Nephron progenitor cell (in vitro differentiated cells): ENCODE measurements at regions not wholly inside any gene's neighbourhood (a gene's known extent, or its start where the extent isn't known, plus 50 kb on each side); places are given as distances from the start of the nearest gene placed in this dataset.

ENCODE experiments used
- DNase-seq: peaks from one replicate; pipeline ENCODE4 v3.0.0; 2021
- H3K27ac Mint-ChIP-seq: 2 replicates; pipeline ENCODE4 v1.8.0; 2021; ENCODE audit warnings: mild to moderate bottlenecking, moderate library complexity, mixed read lengths
- H3K27me3 Mint-ChIP-seq: 2 replicates; pipeline ENCODE4 v1.8.0; 2021; ENCODE audit warnings: mild to moderate bottlenecking, low read depth, mixed read lengths; ENCODE audit not compliant: poor library complexity
- H3K36me3 Mint-ChIP-seq: 2 replicates; pipeline ENCODE4 v1.8.0; 2021; ENCODE audit warnings: low read depth, mixed read lengths
- H3K4me1 Mint-ChIP-seq: 2 replicates; pipeline ENCODE4 v1.8.0; 2021; ENCODE audit warnings: mixed read lengths
- H3K4me3 Mint-ChIP-seq: 2 replicates; pipeline ENCODE4 v1.8.0; 2021; ENCODE audit warnings: mild to moderate bottlenecking, moderate library complexity, mixed read lengths
- H3K9me3 Mint-ChIP-seq: 2 replicates; pipeline ENCODE4 v1.8.0; 2021; ENCODE audit warnings: mild to moderate bottlenecking, moderate library complexity, mixed read lengths
- TF ChIP-seq, protein P1 (sequence below): fragments of 200-600 bp; sonication (generic); IDR thresholded peaks from 2 replicates; pipeline ENCODE4 v1.5.0; 2021; ENCODE audit warnings: antibody characterized with exemption

DNA sequence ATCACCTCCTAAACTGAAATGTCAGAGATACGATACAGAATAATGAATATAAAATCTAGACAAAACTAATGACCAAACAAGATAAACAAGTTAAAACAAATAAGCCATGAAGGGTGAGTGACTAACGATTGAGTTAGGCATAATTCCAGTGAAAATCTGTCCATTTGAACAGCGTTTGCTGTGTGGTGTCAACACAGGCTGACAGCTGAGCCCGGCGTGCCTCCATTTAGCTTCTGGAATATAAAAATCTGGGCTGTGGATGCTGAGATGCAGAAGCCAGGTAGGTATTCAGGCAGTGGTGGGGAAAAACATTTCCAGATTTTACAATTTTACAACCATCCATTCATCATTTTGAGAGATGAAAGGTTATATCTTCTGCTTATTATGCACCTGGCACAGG, 2041.4 kb upstream of the CELF4 start:
- no peak overlapping the region for H3K4me3 Mint-ChIP-seq
- H3K27ac Mint-ChIP-seq = no peak overlapping the region
- DNase-seq = no peak
- TF ChIP-seq, protein P1, sequence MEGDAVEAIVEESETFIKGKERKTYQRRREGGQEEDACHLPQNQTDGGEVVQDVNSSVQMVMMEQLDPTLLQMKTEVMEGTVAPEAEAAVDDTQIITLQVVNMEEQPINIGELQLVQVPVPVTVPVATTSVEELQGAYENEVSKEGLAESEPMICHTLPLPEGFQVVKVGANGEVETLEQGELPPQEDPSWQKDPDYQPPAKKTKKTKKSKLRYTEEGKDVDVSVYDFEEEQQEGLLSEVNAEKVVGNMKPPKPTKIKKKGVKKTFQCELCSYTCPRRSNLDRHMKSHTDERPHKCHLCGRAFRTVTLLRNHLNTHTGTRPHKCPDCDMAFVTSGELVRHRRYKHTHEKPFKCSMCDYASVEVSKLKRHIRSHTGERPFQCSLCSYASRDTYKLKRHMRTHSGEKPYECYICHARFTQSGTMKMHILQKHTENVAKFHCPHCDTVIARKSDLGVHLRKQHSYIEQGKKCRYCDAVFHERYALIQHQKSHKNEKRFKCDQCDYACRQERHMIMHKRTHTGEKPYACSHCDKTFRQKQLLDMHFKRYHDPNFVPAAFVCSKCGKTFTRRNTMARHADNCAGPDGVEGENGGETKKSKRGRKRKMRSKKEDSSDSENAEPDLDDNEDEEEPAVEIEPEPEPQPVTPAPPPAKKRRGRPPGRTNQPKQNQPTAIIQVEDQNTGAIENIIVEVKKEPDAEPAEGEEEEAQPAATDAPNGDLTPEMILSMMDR = no peak
- H3K36me3 Mint-ChIP-seq = no peaks in the 10 kb centered on the region
- H3K9me3 Mint-ChIP-seq = no peaks in the 10 kb centered on the region
- H3K27me3 Mint-ChIP-seq = no peaks in the 10 kb centered on the region
- peaks cover 40% of the 10 kb centered on the region for H3K4me1 Mint-ChIP-seq

DNA sequence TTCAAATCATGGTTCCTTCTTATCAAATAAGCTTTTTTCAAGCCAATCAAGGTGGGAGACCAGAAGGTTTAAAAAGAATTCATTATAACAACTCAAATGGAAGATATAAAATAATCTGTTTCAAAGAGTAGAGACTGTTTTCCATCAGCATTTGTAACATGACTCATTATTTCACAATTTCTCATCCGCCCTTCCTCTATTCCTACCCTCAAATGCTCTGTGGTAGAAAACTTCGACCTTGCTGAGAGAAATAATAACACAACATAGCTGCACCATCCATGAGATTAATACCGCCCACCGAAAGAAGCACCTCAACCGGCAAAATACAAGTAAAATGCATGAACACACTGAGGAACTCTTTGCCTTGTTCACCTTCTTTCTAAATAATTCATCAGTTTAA, 2039.2 kb upstream of the CELF4 start:
- Mint-ChIP-seq H3K9me3 (no peaks in the 10 kb centered on the region), H3K4me3 (no peak overlapping the region), H3K27ac (no peak overlapping the region), H3K27me3 (no peaks in the 10 kb centered on the region), H3K4me1 (peaks cover 33% of the 10 kb centered on the region), H3K36me3 (peaks cover 3% of the 10 kb centered on the region)
- DNase-seq = no peak
- TF ChIP-seq, protein P1 = no peak

DNA sequence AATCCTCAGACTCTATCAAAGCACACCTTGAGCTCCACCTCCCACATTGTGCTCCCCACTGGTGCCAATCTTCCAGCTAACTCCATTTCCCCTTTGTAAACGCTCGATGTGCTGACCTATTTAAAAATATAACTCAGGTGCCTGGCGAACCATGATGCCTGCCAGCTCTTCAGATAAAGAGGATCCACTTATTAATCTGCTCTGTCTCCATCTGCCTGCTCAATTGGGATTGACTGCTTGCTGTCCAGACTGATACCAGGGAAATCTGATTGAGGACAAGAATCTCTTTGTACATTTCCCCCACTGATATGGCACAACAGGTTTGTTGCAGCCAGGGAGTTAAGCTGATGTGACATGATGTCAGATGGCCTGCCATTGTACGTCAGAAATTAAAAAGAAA, 2036.5 kb upstream of the CELF4 start:
- Mint-ChIP-seq H3K27me3 (no peaks in the 10 kb centered on the region), H3K9me3 (no peaks in the 10 kb centered on the region), H3K36me3 (peaks cover 8% of the 10 kb centered on the region), H3K4me1 (peaks cover 39% of the 10 kb centered on the region), H3K4me3 (no peak overlapping the region), H3K27ac (peak overlapping the region; percentile 22)
- no peak for DNase-seq
- TF ChIP-seq, protein P1 = no peak

DNA sequence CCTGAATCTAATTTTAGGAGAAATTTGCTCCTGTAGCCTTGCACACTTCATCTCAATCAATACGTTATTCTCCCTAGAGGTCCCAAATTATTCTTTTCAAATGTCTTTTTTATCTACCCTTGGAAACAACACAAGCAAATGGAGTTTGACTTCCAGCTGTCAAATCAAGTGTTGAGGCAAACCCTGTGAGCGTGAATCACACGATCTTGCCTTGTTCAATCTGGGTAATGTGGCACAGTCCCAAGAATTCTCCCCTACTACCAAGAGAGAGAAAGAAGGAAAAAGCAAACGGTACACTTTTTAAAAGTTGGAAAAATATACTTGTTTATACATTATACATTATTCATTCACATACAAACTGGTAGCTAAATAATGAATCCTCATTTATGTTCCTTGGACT, 2035.3 kb upstream of the CELF4 start:
- Mint-ChIP-seq H3K4me1 (peaks cover 42% of the 10 kb centered on the region), H3K27me3 (no peaks in the 10 kb centered on the region), H3K9me3 (peaks cover 3% of the 10 kb centered on the region), H3K36me3 (peaks cover 13% of the 10 kb centered on the region), H3K4me3 (no peak overlapping the region), H3K27ac (no peak overlapping the region)
- TF ChIP-seq, protein P1 = no peak
- DNase-seq = no peak

DNA sequence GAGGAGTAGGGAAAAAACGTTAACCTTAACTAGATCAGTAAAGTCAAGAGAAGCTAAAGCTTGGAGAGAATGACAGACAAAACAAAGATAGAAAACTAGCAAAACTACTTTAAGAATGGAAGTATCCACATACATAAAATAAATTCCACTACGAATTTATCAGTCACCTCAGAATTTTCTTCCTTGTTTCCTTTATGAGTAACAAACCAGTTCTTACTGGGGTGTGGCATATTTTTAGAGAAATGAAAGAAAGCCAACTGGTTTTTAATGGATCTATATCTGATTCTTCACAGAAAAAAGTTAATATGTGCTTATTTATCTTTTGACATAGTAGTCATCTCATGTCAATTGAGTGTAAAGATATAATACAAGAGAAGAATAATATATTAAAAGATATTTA, 2033.7 kb upstream of the CELF4 start:
- Mint-ChIP-seq H3K27me3 (no peaks in the 10 kb centered on the region), H3K9me3 (peaks cover 13% of the 10 kb centered on the region), H3K27ac (no peak overlapping the region), H3K36me3 (peaks cover 24% of the 10 kb centered on the region), H3K4me3 (no peak overlapping the region), H3K4me1 (peaks cover 33% of the 10 kb centered on the region)
- TF ChIP-seq, protein P1 = no peak
- no peak for DNase-seq

DNA sequence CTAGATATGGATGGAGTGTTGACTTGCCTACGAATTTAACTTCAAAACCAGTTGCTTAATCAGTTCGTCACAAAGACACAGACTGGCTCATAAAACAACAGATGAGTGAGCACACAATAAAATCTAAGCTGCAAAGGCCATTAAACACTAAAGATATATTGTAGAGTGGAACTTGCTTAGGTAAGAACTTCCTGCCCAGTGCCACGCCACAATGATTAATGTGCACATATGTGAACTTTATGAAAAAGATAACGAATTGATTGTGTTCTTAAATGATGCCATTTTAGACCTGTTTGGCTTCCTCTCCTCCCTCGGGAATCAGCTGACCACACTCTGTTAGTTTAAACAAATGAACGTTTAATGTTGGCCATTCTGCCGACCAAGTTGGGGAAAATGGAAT, 2031.3 kb upstream of the CELF4 start:
- no peaks in the 10 kb centered on the region for H3K27me3 Mint-ChIP-seq
- peaks cover 27% of the 10 kb centered on the region for H3K36me3 Mint-ChIP-seq
- H3K4me3 Mint-ChIP-seq = no peak overlapping the region
- H3K4me1 Mint-ChIP-seq = peaks cover 24% of the 10 kb centered on the region
- H3K9me3 Mint-ChIP-seq = peaks cover 13% of the 10 kb centered on the region
- DNase-seq = no peak
- TF ChIP-seq, protein P1 = no peak
- H3K27ac Mint-ChIP-seq = peak overlapping the region; percentile 84
